NB4 (cell line): ENCODE measurements at regions not wholly inside any gene's neighbourhood (a gene's known extent, or its start where the extent isn't known, plus 50 kb on each side); places are given as distances from the start of the nearest gene placed in this dataset.

Source experiments
- CTCF ChIP-seq: IDR thresholded peaks from one replicate; pipeline ENCODE4 v1.5.1; 2012; ENCODE audit warnings: low read depth, low read length
- MAX ChIP-seq: IDR thresholded peaks from 2 replicates; pipeline ENCODE4 v1.6.1; 2011; ENCODE audit warnings: low read depth, low read length
- MYC ChIP-seq: IDR thresholded peaks from 2 replicates; pipeline ENCODE4 v1.6.1; 2011; ENCODE audit warnings: low read depth, low read length
- POLR2A ChIP-seq: IDR thresholded peaks from 2 replicates; pipeline ENCODE4 v1.6.1; 2011; ENCODE audit warnings: mild to moderate bottlenecking; ENCODE audit not compliant: insufficient read length; ENCODE audit errors: extremely low read depth

- TF ChIP-seq CTCF (no peak), POLR2A (no peak), MAX (no peak), MYC (no peak)
Observed at GRCh38 chr13:73695325-73695724, 438.9 kb downstream of the KLF12 start.
